ENCODE measurements at regions not wholly inside any gene's neighbourhood (a gene's known extent, or its start where the extent isn't known, plus 50 kb on each side); places are given as distances from the start of the nearest gene placed in this dataset.

DNA sequence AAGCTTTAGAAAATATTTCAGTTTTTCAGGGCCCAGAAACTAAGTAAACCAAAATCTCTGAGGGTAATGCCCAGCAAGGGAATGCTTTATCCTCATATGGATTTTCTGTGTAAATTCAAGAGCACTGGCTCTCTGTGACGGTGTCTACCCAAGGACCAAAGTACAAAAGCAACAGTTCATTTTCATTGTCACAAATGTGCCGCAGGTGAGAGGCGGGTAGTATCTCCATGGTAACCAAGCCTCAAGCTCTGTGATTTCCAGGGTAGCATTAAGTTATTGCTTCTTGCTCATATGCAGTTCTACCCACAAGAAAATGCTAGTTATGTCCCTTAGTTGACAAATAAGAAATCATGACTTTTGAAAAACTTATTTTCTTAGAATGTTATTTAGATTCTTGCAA lies 164.3 kb downstream of the MTRR start:
- intact Hi-C loops (cut with DNase I), result no loop called here
- no peak for DNase-seq (ENCODE audit: low spot score)

DNA sequence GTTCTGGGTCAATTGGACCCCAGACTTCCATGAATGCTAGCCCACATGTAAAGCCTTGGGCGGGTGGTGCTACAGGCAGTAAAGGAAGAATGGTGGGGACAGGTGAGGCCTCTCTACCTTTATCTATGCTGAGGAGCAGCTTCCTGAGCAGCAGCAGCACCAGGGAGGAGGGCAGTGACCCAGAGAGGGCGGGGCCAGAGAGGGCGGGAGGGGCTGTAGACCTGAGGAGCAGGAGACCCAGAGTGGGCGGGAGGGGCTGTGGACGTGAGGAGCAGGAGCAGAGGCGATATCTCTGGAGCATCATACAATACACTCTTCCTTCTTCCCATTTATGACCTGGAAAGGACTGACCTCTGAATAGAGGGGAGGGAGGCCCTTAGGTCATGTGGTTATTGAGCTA lies 165.9 kb downstream of the MTRR start:
- no peak for DNase-seq (ENCODE audit: low spot score)
- intact Hi-C loops (cut with DNase I), result no loop called here

DNA sequence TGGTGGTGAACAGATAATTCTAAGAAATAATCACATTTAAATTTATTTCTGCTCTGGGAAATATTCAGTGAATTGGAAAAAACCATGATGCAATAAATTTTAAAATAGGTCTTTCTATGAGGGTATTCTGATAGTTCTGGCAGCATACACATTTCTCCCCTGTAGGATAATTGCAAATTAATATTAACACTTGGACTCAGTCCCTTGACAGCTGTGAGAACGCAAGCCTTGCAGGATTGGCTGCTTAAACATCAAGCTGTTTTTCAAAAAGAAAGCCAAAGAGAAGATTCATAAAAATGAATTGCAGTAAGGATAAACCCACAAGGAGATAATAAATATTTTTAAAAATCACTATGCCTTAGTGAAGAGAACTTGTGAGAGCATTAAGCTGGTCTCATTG lies 180.0 kb downstream of the MTRR start:
- no peak for DNase-seq (ENCODE audit: low spot score)
- intact Hi-C loops (cut with DNase I), result no loop called here

DNA sequence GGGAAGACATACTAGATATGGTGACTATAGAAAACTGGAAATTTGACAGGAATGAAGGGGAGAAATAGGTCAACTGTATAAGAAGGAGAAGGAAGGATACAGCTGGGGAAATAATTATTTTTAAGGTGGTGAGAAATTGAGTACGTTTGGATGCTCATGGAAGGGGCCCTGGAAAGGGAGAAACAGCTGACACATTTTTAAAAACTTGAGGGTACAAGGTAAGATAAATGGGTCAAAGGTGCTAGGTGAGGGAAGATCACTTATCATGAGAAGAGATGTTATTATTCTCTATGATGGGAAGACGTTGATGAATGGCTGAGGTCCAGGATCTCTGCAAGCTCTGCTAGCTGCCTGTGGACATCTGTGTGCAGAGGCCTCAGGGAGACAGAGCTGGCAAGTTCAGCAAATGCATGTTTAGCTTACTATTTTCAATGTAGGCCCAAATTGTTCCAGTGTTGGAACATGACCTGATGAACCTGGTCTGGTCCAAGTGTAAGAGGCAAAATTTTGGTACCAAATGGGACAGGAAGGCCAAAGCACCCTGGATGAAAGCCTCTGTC lies 181.7 kb downstream of the MTRR start:
- intact Hi-C loops (cut with DNase I), result no loop called here
- no peak for DNase-seq (ENCODE audit: low spot score)

DNA sequence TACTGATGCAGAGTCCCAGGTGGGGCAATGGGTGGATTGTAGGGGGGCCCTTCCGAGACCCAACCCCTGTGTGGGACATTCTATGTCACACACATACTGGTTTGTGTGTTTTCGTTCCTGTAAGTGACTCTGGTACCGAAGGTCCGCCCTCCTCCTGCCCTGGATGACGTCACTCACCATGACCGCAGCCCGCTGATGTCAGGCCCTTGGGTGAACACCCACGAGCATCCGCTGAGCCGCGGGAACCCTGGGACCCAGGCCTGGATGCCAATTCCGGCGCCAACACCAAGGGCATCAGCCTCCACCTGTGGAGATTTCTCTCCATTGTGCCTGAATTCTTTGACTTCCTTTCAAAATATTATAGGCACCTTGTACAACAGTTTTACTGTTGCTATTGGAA lies 184.3 kb downstream of the MTRR start:
- no peak for DNase-seq (ENCODE audit: low spot score)
- intact Hi-C loops (cut with DNase I), result no loop called here

DNA sequence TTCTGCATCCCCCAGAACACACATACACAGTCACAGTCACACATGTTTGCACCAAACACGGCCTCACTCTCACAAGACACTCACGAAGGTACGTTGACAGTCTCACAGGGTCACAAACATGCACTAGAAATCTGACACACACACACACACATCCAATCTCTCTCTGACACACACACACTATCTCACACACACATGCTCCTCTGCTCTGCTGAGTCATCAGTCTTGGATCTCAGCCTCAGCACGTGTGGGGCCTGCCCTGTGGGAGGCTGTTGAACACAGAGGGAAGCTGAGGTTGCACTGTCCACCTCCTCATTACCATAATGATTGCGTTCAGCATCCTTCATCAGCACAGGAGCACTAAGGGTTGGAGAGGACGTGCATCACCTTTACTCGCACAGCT lies 188.8 kb downstream of the MTRR start:
- DNase-seq (ENCODE audit: low spot score), result no peak
- intact Hi-C loops (cut with DNase I), result no loop called here

DNA sequence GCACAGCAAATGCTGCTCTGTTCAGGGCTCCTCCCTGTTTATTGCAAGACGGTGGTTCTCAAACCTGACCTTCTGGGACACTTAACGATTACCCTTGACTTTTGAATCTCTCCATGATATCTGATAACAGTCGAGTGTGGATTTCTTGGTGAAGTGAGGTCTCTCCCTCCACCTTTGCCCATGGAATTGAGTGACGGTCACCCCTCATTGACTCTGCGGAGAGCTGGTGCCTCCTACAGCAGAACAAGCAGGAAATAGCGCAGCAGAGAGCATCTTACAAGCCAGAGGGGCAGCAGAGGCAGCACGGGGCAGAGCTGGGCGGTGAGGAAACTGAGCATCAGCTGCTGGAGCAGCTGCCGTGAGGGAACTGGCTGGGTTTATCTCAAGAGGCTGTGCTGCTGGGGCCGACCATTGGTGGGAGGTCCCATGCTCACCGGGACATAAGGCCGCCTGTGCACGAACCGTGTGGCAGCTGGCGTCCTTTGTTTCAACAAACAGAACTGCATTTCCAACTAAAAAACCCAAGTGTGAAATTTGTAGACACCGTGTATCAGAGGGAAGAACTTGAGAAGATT lies 189.8 kb downstream of the MTRR start:
- intact Hi-C loops (cut with DNase I), result no loop called here
- no peak for DNase-seq (ENCODE audit: low spot score)

DNA sequence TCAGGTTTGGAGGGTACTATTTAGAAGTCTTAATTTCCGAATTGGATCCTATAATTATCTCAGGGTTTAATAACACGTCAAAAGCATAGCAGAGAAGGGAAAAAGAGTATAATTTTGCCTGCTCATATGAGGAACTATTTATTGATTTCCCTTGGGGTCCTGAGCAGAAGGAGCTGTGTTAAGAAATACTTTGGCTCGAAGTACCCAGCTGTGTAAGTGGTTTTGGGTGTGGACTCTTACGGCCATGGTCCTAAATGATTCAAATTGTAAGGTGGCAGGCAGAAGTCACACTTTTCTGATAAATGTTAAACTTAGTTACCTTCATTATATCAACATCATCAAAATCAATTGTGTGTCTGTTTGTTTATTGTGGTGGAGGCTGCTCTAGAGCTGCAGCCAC lies 190.4 kb downstream of the MTRR start:
- no peak for DNase-seq (ENCODE audit: low spot score)
- intact Hi-C loops (cut with DNase I), result no loop called here

DNA sequence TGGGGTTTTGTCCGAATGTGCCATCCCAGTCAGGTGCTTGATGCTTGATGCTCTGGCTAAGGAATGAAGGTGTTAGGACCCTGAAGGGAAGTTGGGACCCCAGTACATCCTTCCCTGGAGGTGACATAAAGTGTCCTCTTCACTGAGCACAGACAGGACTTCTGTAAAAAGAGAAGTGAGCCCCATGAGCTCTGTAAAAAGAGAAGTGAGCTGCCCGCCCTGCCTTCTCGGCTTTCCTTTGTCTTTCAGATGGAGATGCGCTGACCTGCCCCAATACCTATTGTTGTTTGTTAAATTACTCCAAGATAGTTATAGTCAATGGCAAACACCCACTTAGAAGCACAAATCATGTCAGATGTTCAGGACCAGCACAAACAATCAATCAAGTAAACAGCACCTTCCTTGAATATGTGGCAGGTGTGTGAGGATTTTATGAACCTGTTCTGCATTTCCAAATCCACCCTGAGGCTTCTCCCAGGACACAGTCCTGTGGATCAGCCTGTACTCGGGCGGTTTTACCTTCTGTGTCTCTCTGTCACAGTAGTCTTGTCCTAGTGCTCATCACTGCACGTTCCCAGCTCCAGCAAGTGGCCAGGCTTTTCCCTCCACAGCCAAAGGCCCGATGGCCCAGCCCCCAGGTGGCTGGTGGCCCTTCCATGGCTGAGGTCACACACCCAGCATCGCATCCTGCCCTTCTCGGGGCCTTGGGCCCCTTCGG lies 191.4 kb downstream of the MTRR start:
- intact Hi-C loops (cut with DNase I), result no loop called here
- no peak for DNase-seq (ENCODE audit: low spot score)

DNA sequence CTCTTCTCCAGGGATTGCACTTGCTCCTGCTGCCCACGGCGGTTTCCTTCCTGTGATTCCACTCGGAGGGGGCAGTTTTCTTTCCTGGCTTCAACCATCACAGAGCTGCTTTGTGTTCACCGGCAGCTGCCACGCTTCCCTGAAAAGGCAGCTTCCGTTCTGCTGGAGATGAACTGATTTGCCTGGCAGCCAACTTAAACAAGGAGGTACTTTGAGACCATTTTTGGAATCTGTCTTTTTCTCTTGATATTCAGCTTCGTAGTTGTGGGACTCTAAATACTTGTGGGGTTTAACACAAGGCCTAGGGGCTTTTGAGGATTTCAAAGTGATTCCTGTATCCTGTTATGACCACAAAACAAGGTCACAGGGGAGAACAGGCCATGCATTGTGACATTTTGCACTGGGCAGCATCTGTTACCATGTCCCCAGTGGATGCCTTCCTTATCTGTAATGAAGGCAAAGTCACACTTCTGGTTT lies 192.0 kb downstream of the MTRR start:
- DNase-seq (ENCODE audit: low spot score), result no peak
- intact Hi-C loops (cut with DNase I), result no loop called here

DNA sequence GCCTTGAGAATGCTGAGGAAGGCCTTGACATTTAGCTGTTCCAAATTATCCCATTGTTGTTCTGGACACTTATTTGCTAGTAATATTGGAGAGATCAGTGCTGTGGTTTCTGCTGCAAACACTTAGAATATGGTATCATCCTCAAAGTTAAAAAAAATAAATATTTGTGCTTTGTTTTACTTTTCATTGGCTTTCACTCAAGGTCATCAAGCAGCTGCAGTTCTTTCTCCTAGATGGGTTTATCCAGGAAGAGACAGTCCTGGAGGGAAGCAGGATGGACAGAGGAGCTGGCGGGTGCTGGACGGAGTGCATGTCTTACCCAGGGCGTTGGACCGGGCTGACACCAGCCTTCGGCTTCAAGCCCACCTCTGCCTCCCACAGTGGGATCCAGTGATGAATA lies 193.6 kb downstream of the MTRR start:
- intact Hi-C loops (cut with DNase I), result no loop called here
- DNase-seq (ENCODE audit: low spot score), result no peak

DNA sequence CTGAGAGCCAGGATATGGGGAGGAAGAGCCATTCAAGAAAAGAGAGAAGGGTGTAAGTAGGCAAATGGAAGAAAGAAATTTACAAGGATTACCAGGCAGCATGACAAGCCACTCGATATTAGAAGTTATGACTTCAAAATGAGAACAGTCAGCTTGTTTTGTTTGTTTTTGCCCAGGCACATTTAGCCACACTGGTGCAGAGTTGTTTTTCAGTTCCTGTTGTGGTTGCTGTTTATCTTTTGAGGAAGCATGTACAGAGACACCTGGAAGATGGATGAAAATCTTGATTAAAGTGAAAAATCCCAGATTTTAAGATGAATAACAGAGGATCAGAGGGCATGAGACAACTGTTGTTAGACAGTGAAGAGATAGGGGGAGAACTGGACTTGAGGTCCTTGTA lies 199.1 kb downstream of the MTRR start:
- DNase-seq (ENCODE audit: low spot score), result no peak
- intact Hi-C loops (cut with DNase I), result no loop called here

DNA sequence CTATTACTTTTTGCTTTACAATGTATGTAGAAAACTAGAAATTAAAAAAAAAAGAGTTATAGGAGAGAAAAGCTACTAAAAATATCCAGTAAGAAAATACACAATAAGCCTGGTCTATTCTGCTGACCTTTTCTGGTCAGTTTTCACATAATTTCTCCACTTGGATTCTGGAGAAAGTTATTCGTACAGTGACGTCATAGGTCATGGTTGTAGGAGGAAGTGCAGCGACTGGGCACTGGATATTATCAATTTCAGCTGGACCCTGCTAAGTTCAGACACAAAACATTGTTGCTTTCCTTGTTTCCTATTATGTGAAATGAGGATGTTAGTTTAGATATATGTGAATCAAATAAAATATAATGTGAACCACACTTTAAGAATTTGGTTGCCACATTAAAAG lies 201.2 kb downstream of the MTRR start:
- DNase-seq (ENCODE audit: low spot score), result no peak
- intact Hi-C loops (cut with DNase I), result no loop called here

DNA sequence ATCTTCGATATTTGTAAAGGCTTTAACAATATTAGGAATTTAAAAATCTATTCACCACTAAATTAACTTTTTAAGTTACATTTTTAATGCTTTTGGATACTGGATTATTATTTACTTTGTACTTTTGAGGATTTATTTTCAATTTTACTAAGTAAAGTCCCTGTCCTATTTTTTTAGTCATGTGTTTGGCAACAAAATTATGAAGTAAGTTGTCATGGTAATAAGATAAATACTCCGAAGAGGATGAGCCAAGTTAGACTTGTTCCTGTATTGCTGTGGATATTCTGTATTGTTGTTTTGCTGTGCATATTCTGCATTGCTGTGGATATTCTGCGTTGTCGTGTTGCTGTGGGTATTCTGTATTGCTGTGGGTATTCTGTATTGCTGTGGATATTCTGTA lies 210.1 kb downstream of the MTRR start:
- intact Hi-C loops (cut with DNase I), result no loop called here

DNA sequence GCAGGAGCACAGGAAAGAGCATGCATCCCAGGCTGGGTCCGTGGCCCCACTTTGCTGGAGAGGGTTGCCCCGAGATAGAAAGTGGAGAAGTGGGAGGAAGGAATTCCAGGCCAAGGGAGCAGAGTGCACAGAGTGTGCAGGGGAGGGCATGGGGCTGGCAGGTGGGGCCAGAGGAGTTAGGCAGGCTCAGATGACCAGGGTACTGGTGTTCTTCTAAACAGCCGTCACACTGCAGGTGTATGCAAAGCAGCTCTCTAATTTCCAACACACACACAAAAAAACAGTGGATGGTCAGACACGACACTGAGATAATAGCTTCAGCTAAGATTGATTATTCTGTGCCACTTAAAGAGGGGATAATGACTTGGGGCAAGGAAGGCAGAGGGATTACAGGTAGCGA lies 212.2 kb downstream of the MTRR start:
- no peak for DNase-seq (ENCODE audit: low spot score)
- intact Hi-C loops (cut with DNase I), result no loop called here

More for the DNA sequence above, 210.1 kb downstream of the MTRR start:
- no peak for DNase-seq (ENCODE audit: low spot score)

DNA sequence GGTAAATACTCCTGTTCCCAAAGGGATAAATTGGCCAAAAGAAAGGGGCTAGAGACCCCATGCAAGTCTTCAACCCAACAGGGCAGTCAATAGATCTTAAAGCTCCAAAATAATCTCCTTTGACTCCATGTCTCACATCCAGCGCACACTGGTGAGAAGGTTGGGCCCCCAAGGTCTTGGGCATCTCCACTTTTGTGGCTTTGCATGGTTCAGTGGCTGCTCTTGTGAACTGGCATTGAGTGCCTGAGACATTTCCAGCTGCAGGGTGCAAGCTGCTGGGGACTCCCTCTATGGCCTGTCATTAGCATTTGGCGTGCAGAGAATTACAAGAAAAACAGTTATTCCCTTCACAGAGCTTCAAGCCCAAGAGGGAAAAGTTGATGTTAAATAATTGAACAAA lies 224.7 kb downstream of the MTRR start:
- no peak for DNase-seq (ENCODE audit: low spot score)
- intact Hi-C loops (cut with DNase I), result no loop called here

DNA sequence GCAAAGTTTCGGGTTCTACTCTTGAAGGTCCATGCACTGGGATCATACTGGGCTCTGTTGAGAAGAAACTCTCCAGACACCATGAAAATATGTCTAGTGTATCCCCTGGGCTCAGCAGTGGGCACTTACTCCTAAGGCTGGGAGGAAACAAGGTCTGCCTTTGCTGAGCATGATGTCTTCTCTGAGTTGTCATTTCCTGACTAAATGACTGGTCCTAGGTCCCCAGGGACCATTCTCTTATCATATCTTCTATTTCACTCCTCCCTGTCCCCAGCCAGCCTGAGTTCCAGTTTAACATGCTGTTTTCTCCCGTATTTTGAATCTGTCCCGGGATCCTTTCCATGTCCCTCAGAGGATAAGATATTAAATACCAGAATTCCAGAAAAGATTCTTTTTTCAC lies 225.4 kb downstream of the MTRR start:
- no peak for DNase-seq (ENCODE audit: low spot score)
- intact Hi-C loops (cut with DNase I), result no loop called here

DNA sequence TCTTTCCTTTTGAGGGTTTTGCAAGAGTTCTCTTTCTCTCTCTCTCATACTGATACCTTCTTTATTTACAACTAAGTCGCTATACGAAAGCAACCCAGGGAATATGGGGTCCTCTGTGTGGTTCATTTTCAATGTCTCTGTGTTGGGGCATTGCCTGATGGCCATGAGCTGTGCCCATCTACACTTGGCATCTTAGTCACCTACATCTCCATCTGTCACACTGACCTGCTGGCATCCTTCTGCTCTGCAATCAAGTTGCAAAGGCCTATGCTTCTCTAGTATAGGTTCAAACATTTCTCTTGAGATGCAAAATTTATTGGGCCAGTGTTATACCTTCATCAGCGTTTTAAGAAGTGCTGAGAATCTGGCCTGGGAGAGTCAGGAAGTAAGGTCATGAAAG lies 228.2 kb downstream of the MTRR start:
- intact Hi-C loops (cut with DNase I), result no loop called here
- no peak for DNase-seq (ENCODE audit: low spot score)

DNA sequence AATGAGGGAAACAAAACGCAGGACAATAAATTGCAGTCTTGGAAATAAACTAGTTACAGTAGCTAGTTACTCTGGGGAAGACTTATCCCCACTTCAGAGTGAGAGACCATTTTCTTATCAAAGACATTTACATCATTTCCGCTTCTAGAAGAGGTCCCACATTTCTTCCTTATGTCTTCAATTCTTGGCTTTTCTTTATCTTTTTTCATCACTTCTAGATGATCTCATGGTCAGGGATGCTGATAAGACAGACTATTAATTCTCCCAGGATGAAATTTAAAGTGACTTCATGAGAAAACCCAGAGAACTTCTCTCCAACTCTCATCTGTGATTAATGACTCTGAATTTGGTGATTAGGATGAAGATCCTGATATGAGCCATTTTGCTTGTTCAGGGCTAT lies 229.1 kb downstream of the MTRR start:
- intact Hi-C loops (cut with DNase I), result no loop called here
- no peak for DNase-seq (ENCODE audit: low spot score)

DNA sequence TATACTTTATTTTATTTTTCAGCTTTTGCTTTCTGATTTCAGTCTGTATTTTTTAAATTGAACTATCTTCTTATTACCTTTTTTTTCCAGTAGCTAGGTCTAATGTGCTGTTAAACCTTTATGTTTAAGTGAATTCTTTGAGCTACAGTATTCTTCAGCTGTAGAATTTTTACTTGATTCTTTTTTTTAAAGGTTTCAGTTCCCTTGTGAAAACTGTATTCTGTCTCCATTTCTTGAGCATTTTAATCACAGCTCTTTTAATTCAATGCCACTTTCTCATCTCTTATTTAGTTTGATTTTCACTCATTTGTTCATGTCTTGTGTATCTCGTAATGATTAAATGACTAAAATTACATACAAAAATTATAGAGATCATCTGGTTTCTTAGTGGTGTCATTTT lies 233.8 kb downstream of the MTRR start:
- intact Hi-C loops (cut with DNase I), result no loop called here
- DNase-seq (ENCODE audit: low spot score), result no peak

DNA sequence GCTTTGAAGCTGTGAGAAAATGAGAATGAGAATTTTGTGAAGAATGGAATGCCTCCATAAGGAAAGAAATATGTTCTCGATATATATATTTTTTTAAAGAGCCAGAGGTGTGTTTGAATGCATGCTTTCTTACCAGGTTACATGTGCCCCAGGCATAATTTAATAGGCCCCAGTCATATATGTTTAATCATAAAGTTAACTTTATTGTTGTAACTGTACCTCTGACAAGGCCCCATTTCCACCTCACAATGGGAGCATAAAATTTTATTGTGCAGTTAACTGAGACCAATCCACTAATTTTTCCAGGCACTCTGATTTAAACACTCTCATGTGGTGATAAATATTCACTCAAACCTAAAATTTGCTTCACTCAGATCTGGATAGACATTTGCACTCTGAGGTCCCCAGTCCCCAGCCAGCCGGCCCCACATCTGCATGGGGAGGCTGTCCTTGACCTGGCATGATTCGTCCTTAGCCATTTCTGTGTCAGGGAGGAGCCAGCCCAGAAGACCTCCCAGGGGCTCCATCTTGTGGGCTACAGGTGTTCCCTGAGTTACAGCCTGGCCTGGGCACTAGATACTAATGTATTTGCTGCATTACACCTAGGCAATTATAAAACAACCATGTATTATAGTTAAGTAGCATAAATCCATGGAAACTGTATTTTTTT lies 245.8 kb downstream of the MTRR start:
- intact Hi-C loops (cut with DNase I), result no loop called here
- peak; percentile 63 for DNase-seq (ENCODE audit: low spot score)

Data from posterior vena cava (tissue), 2 donors.